Heart left ventricle (tissue), 13 donors: ENCODE measurements at regions not wholly inside any gene's neighbourhood (a gene's known extent, or its start where the extent isn't known, plus 50 kb on each side); places are given as distances from the start of the nearest gene placed in this dataset.

Experiments used
- CTCF ChIP-seq, 12 donors: fragments of 200-600 bp; sonication (generic) in 4 of 12; IDR thresholded peaks; one replicate each; pipeline versions ENCODE4 v1.5.0 to v1.8.0; 2018 to 2022; ENCODE audit warnings: antibody characterized with exemption in 12 of 12, mild to moderate bottlenecking in 5 of 12
- POLR2A ChIP-seq, 2 donors: fragments of 450-650 bp; IDR thresholded peaks; one replicate each; pipeline ENCODE4 v1.6.1; 2017; ENCODE audit warnings: antibody characterized with exemption in 2 of 2, mild to moderate bottlenecking in 2 of 2, moderate library complexity in 2 of 2
- donor health status: ischemic (EF 13 %, LVEDD 7.1; RV severe dilation, severe dysfunction).
- donor health status: DM: no; HTN: yes; CAD: no.
- donor health status: DM: no; HTN: no; CAD: no.
- donor health status: ischemic (EF 25% LVEDD 6.9; RV normal size, moderate dysfunction).
- donor health status: ischemic (EF 25% LVEDD 5.7; RV mildly dilated, moderate dysfunction).
- donor health status: ischemic (EF 35%, LVEDD 5.7; RV mildly dilated, moderate dysfunction).
- donor health status: nonischemic (EF 11% LVEDD 7.7; RV severe dilation, severe dysfunction).
- donor health status: DM: yes; HTN: yes; CAD: no.
- donor health status: PGD.
- donor health status: ischemic (EF 29% LVEDD 5.4; RV normal size, mild dysfunction).
- donor health status: nonischemic (EF 23%, LVEDD 6.1; RV moderate dilation, normal function).

DNA sequence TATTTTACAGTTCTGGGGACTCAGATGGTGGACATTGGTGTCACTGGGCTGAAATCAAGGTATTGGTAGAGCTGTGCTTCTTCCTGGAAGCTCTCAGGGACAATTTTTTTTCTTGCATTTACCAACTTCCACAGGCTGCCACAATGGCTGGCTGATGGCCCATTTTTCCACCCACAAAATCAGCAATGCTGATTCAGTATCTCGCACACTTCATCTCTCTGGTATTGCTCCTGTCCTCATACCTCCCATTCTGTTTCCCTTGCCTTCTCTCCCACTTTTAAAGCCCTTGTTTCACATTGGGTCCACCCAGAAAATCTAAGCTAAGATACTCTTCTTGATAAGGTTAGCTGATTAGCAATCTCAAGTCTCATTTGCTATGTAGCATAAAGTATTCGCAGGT lies 530.9 kb upstream of the POM121L12 start:
- TF ChIP-seq CTCF (IDR thresholded peaks at IDR 0.05) (no peak), POLR2A (IDR thresholded peaks at IDR 0.05) (no peak)
